ENCODE measurements at regions not wholly inside any gene's neighbourhood (a gene's known extent, or its start where the extent isn't known, plus 50 kb on each side); places are given as distances from the start of the nearest gene placed in this dataset.
"Not testable (repeated sequence)": the region's sequence is repeated elsewhere in the genome, so short reads cannot be mapped to it uniquely, and the experiment has no call there.

GRCh38 chr3:158882445-158882844, 80.6 kb downstream of the MFSD1 start:
- DNase-seq: no peak

- no peak for DNase-seq
Measured at GRCh38 chr3:158896729-158897128, 94.9 kb downstream of the MFSD1 start.

GRCh38 chr3:158906749-158907148, 104.9 kb downstream of the MFSD1 start:
- DNase-seq: no peak

- DNase-seq: no peak
Measured at GRCh38 chr3:158908187-158908734, 106.4 kb downstream of the MFSD1 start.

GRCh38 chr3:158909870-158910269, 108.0 kb downstream of the MFSD1 start:
- DNase-seq: no peak

- DNase-seq: no peak
Measured at GRCh38 chr3:158911586-158911985, 109.7 kb downstream of the MFSD1 start.

GRCh38 chr3:158912188-158912587, 110.3 kb downstream of the MFSD1 start:
- no peak for DNase-seq

GRCh38 chr3:158912621-158913020, 110.8 kb downstream of the MFSD1 start:
- no peak for DNase-seq

- no peak for DNase-seq
Measured at GRCh38 chr3:158916111-158916510, 114.3 kb downstream of the MFSD1 start.

GRCh38 chr3:158918008-158918407, 116.2 kb downstream of the MFSD1 start:
- DNase-seq: no peak

GRCh38 chr3:158918451-158918850, 116.6 kb downstream of the MFSD1 start:
- no peak for DNase-seq

GRCh38 chr3:158920371-158920770, 118.5 kb downstream of the MFSD1 start:
- DNase-seq: no peak

- no peak for DNase-seq
Measured at GRCh38 chr3:158925021-158925420, 123.2 kb downstream of the MFSD1 start.

- DNase-seq: no peak
Measured at GRCh38 chr3:158925828-158926494, 124.1 kb downstream of the MFSD1 start.

- no peak for DNase-seq
Measured at GRCh38 chr3:158935846-158936245, 134.0 kb downstream of the MFSD1 start.

- DNase-seq: no peak
Measured at GRCh38 chr3:158936530-158937113, 134.8 kb downstream of the MFSD1 start.

- no peak for DNase-seq
Measured at GRCh38 chr3:158950178-158950901, 148.5 kb downstream of the MFSD1 start.

GRCh38 chr3:158953131-158953530, 151.3 kb downstream of the MFSD1 start:
- no peak for DNase-seq

- no peak for DNase-seq
Measured at GRCh38 chr3:158954420-158954819, 152.6 kb downstream of the MFSD1 start.

GRCh38 chr3:158957777-158958176, 155.9 kb downstream of the MFSD1 start:
- not testable (repeated sequence) for DNase-seq

- DNase-seq: no peak
Measured at GRCh38 chr3:158958873-158959272, 157.0 kb downstream of the MFSD1 start.

GRCh38 chr3:158961471-158961870, 159.6 kb downstream of the MFSD1 start:
- DNase-seq: no peak

GRCh38 chr3:158961911-158962310, 160.1 kb downstream of the MFSD1 start:
- DNase-seq: no peak

GRCh38 chr3:158970006-158970405, 168.2 kb downstream of the MFSD1 start:
- DNase-seq: no peak
